ENCODE measurements at regions not wholly inside any gene's neighbourhood (a gene's known extent, or its start where the extent isn't known, plus 50 kb on each side); places are given as distances from the start of the nearest gene placed in this dataset.
"Not testable (repeated sequence)": the region's sequence is repeated elsewhere in the genome, so short reads cannot be mapped to it uniquely, and the experiment has no call there.

DNA sequence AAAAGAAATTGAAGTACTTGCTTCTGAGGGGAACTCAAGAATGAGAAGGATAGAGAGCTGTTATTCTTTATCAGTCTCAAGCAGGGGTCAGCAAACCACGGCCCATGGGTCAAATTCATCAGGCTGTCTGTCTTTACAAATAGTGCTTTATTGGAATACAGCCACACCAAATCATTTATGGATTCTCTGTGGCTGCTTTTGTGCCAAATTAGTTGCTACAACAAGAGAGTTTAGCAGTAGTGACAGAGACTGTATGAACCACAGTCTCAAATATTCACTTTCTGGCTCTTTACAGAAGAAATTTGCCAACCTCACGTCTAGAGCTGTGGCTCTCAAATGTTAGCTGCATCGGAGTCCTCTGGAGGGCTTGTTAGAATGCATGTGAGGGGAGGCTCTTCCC lies 258.0 kb upstream of the RARB start:
- no peak for DNase-seq

DNA sequence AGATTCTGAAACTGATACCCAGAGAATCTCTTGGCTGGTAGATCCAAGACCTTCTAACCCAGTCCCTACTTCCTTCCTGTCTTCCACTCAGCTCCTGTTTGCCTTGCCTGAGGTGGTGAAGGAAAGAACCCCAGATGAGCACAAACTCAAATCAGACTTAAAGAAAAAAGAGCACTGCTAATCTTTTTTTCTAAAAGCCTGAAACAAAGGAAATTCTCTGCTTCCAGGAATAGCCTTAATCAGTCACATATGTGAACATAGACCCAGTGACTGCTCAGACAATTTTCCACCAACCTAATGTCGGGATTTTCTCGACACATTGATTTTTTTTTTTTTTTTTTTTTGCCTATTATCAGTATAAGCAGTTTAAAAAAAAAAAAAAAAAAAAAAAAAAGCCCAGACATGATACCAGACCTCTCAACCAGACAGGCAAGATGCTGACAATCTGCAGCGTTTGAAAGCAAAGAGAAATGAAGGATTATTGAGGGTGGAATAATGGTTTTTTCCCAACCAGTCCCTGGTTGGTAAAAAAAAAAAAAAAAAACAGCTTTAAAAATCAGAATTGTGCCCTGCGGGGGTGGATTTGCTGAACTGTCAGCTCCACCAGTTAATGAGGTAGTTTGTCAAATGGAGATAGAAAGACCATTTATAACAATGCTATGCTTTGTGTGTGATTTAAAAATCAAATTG lies 256.8 kb upstream of the RARB start:
- DNase-seq, result no peak

DNA sequence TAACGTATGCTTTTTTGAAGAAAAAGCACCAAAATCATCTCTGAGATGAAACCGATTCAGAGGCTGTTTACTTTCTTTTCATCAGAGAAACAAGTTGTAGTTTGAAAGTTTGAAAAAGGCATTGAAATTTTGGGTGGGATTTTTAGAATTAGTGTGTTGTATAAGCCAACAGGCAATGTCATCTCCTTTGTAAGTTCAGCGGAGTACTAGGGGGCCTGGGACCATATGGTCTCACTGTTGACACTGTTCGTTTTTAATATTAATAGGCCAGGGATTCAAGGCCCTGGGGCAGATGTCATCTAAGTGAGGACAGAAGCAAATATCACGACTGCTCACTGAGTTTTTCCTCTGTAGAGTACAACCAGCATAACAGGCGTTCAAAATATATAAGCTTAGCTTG lies 256.2 kb upstream of the RARB start:
- no peak for DNase-seq

DNA sequence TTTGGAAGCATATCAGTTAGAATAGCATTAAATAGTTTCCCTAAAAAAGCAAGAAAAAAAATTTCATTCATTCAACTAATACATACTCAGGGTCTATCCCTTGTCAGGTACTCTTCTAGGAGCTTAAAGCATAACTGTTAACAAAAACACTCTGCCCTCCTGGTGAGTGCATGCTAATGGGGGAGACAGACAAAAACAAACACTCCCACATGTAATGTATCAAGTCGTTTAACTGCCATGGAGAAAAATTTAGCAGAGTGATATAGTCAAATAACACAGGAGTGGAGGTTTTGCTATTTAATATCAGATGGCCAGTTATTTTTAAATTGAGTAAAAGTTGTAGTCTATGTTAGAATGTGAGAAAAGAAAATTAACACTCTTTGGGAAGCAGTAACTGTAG lies 254.5 kb upstream of the RARB start:
- no peak for DNase-seq

DNA sequence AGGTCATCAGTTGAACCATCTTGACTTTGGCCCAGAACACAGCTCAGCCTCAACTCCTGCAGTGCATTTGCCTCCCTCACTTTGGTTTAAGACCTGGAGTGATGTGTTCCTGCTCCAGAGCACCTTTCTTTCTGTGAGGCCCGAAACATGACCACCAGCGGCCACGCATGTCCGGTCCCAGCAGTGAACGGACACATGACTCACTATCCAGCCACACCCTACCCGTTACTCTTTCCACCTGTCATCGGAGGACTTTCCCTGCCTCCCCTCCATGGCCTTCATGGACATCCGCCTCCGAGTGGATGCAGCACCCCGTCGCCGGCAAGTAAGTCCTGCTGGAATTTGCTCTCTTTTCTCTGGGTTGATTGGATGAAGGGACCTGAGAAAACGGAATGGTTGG lies 253.8 kb upstream of the RARB start:
- no peak for DNase-seq

DNA sequence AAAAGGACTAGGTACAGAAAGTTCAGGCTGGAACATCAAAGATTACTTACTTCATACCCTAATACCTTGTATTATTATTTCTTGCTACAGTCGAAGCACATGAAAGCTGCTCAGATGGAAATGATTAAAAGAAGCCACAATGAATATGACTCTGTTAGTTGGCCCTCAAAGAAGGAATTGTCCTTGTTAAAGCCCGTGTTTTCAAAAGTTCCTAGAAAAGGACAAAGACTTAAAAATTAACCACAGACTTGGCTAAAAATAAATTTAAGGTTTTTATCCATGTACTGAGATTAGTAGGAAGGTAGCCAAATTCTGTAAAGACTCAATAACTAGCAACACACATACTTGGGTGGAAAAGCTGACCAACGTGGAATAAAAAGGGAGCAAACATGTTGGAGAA lies 251.0 kb upstream of the RARB start:
- DNase-seq, result no peak

DNA sequence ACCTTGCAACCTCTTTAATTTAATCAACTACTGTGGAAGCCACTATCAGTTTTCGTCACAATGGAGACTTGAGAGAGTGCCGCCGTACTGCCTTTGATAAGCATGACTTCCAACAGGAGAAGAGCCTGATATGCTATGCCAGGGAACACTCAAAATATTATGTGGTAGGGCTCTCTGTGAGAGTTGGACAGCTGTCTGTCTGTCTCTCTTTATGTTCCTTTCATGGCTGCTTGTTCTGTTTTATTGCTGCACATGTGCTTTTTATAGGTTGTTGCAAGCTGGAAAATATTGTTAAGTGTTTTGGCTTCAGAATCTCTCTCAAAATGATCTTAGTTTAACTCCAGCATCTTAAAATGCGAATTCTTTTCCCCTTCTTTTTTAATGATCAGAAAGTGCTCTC lies 249.4 kb upstream of the RARB start:
- no peak for DNase-seq

DNA sequence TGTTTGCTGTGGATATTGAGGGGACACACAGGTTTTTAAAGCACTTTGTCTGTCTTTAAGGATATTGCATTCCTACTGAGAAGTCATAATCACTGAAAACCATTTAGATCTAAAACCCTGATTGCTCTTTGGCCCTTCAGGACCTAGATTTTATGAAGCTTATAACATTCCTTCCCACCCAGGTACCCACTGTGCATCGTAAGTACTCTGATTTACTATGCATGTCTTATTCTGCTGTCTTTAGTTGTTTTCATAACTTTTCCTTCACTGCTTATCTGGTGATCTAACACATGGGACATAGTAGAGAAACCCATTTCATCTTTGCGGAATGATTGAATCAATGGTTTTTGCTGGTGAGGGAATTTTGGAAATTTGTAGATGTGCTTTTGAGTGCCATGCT lies 247.0 kb upstream of the RARB start:
- DNase-seq, result no peak

DNA sequence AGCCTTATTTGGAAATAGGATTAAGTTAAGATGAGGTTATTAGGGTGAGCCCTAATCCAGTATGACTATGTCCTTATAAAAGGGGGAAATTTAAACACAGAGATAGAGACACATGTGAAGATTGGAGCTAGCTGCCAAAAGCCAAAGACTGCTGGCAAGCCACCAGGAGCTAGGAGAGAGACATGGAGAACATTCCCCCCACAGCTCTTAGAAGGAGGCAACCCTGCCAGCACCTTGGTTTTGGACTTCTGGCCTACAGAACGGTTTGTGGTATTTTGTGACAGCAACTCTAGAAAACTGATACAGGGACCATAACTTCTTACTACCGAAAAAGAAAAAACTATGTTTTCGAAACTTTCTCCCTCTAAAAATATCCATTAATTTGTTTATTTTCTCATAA lies 245.3 kb upstream of the RARB start:
- DNase-seq, result no peak

DNA sequence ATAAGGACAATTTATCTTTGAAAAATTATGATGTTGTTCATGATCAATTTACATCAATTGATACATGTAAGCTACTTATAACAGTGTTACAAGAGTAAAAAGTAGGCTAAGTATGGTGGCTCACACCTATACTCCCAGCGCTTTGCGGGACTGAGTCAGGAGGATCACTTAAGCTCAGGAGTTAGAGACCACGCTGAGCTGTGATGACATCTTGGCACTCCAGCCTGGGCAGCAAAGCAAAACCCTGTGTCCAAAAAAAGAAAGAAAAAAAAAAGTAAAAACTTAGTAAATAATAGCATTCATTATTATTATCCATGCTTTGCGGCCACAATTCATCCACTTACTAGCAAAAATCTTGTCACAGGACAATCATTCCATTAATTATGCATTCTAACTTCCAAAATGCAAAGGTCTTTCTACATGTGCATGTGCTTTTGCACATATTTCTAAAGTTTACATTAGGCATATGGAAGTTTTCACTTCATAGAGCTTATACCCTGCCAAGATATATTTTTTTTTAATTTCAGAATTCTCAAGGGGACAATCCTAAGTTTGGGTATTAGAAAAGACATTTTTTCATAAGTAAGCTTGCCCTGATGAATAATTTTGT lies 243.3 kb upstream of the RARB start:
- DNase-seq, result no peak

DNA sequence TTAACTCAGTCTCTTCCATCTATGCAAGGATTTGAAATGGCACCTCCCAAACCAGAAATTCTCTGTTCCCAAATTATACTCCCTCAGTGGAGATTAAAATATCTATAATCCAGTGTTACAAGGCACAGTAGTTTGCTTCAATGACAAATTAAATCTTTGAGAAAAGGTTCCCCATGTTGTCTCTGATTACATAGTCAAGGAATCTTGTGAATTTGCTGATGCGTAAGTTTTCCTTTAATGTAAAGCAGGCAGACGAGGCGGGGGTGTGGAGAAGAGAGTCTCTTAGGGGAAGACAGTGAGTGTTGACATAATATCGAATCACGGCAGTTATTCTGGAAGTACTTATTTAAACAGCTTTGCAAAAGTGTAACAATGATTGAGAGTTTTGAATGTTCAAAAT lies 236.4 kb upstream of the RARB start:
- DNase-seq, result no peak

DNA sequence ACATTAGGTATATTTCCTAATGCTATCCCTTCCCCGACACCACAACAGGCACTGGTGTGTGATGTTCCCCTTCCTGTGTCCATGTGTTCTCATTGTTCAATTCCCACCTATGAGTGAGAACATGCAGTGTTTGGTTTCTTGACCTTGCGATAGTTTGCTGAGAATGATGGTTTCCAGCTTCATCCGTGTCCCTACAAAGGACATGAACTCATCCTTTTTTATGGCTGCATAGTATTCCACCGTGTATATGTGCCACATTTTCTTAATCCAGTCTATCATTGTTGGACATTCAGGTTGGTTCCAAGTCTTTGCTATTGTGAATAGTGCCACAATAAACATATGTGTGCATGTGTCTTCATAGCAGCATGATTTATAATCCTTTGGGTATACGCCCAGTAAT lies 228.5 kb upstream of the RARB start:
- DNase-seq, result not testable (repeated sequence)

DNA sequence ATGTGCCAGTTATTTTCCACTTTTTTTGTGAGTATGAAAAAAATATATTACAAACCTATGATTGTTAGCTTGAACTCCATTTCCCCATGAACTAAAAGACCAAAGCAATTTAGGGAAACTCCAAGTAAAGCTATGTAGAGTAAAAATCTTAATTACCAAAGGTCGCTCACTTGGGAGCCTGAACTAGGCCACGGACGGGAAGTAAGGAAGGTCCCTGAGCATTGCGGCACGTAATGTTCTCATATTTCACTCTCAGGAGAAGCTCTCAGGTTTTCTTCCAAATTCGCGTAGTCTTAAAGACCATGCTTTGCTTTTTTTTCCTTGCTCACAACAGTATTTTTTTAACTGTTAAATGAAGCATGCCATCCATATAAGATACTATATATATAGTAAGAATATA lies 215.3 kb upstream of the RARB start:
- no peak for DNase-seq

DNA sequence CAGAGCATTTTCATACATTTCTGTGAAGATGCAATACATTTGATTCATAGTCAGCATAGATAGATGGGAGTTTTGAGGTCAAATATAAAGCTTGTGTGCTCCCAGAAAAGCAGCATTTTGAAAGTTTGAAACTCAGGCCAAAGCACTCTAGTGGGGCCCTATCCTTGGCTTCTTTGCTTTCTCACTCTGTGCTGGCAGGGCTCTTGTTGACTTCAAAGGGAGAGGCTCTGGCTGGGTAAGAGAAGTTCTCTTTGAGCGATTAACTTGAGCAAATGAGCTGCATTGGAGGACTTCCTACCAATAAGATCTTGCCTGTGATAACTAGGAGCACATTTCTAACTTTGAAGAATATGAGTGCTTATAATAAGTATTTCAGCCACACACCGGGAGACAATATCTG lies 214.0 kb upstream of the RARB start:
- no peak for DNase-seq

DNA sequence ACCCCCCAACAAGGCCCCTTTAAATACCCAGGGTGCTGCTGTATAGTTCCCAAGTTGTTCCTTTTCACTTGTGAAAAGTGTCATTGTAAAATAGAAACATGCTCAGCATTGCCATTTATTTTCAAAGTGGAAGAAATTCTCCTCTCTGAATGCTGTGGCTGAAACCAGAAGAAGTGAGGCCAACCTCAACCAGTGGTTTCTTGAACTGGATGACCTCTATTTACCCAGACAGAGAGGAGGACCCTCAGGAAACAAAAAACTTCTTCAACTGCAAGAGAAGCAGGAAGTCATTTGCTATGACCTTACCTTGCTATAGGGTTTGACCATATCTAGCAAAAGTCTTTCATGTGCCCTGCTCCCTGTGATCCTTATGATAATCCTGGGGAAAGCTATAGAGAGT lies 209.7 kb upstream of the RARB start:
- no peak for DNase-seq

DNA sequence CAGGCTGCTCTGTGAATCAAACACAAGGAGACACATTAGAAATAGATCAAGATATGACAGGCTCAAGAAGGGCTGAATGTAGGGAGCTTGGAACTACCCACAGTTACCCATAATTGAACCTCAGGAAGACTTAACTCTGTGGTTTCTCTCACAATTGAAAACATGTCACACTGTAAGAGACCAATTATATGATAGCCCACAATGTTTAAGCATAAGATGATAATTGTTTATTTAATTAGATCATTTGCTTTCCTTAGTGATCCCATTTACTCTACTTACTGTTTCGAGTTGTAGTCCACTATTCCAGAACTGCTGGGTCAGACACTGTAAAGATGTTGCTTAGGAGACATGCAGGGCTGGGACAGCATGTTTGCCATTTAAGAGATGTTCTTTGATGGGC lies 201.3 kb upstream of the RARB start:
- DNase-seq, result no peak

DNA sequence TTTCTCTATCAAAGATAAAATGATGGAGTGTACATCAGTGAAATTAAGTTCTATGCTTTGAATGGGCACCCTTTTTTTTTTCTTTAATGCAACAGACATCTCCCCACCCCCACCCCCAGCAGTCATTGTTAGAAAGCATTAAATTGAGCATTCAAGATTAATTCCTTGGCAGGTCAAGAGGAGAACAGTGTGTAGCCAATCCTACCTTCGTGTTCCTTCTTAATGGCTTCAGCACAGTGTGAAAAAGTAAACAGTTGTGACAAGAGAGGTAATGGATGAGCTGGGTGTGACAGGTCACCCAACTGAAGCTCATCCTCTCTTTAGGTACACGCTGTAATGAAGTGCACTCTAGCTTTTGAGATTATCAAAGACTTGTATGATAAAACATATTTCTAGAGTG lies 198.5 kb upstream of the RARB start:
- DNase-seq, result no peak

DNA sequence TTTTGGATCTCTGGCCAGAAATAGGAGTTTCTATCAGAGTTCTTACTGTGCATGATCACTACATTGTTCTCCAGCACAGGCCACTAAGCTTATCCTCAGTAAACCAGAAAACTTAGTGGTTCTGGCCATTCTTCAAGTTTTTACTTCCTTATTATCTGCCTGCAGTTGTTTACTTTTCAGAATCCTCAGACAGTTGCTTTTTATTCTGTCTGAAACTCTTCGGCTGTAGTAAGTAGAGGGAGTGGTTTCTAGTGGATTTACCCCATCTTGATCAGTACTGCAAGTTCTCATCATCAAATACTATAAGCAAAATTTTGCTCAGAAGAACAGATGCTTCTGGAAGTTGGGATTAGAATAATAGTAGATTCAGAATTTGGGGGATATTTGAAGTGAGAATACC lies 193.0 kb upstream of the RARB start:
- no peak for DNase-seq

DNA sequence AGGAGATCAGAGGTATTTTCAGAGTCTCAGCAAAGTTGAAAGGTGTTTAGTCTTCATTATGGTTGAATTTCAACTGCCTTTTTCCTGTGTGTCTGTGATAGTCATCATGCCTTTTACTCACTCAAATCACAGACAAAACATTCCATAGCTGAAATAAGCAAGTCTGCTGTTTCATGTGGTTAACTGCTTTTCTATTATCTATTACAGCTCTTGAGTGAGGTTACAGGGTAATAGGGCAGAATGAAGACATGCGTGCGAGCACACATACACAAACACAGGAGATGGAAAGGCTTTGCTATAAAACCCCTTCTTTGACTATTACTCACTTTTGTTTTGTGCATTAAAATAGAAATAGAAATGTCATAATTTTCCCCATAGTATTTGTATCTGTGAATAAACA lies 192.6 kb upstream of the RARB start:
- no peak for DNase-seq

DNA sequence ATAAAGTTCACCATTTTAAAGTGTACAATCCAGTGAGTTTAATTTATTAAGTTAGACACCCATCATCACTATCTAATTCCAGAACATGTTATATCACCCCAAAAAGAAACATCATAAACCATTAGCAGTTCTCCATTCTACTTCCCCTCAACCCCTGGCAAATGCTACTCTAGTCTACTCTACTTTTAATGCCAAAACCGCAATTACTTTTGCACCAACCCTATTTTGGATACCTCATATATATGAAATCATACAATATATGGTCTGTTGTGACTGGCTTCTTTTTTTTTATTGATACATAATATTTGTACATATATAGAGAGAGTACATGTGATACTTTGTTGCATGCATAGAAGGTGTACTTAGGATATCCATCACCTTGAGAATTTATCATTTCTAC lies 190.5 kb upstream of the RARB start:
- DNase-seq, result no peak

DNA sequence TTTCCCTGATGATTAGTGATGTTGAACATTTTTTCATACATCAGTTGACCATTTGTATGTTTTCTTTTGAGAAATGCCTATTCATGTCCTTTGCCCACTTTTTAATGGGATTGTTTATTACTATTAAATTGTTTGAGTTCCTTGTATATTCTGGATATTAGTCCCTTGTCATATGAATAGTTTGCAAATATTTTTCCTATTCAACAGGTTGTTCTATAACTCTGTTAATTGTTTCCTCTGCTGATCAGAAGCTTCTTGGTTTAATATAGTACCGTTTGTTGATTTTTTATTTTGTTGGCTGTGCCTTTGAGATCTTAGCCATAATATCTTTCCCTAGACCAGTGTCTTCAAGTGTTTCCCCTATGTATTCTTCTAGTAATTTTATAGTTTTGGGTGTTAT lies 189.0 kb upstream of the RARB start:
- no peak for DNase-seq

DNA sequence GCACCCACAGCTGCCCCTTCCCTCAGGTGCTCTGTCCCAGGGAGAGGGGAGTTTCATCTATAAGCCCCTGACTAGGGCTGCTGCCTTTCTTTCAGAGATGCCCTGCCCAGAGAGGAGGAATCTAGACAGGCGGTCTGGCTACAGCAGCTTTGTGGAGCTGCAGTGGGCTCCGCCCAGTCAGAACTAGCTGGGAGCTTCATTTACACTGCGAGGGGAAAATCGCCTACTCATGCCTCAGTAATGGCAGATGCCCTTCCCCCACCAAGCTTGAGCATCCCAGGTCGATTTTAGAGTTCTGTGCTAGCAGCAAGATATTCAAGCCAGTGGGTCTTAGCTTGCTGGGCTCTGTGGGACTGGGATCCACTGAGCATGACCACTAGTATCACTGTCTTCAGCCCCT lies 181.2 kb upstream of the RARB start:
- DNase-seq, result no peak

DNA sequence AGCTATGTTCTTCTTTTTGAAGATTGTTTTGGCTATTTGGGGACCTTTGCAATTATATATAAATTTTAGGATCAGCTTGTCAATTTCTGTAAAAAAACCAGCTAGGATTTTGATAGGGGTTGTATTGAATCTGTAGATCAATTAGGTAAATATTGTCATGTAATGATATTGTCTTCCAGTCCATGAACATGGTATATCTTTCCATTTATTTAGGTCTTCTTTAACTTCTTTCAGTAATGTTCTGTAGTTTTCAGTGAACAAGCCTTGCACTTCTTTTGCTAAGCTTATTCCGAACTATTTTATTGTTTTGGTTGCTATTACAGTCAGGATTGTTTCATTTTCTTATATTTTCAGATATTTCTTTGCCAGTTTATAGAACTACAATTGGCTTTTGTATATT lies 175.8 kb upstream of the RARB start:
- no peak for DNase-seq

DNA sequence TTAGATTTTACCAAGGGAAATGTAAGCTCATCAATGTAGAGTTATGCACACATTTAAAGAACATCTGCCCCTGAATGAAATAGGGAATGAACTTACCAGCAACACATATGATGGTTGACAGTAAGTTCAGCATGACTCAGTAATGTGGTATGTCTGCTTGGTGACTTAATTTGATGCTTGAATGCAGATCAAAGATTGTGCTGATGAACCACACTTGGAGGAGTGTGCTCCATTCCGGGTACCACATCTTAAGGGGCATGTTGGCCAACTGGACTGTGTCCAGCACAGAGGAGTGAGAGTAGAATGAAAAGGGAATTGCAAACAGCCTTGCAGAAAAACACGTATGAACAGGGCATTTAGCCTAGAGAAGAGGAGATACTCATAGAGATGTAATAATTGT lies 171.0 kb upstream of the RARB start:
- DNase-seq, result no peak

DNA sequence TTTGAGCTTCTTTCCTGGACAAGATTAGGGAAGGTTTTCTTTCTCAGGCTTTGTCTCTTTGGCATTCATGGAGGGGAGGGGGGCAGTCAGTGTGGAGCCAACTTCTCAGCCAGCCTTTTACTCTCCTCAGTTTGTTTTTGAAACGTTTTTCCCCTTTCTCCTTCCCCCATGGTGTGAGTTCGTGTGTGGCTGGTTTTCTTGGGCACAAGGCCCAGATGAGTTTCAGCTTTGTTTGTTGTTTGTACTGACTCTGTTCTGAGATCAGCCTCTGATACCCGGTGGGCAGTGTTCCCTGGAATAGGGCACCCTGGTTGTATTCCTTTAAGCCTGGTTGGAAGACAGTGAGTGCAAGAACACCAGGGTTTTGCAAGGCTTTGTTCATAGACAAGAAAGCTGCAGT lies 168.2 kb upstream of the RARB start:
- no peak for DNase-seq

DNA sequence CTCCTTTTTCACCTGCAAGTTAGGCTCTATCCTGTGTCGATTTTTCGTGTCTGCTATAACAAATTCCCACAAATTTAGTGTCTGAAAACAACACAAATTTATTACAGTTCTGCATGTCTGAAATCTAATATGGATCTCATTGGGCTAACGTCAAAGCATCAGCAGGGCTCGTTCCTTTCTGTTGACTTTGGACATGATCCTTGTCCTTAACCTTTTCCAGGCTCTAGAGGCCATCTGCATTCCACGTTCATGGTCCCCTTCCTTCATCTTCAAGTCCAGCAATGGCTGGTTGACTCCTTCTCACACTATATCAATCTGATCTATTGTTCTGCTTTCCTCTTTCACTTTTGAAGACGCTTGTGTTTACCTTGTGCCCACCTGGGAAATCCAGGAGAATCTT lies 165.7 kb upstream of the RARB start:
- DNase-seq, result no peak

Measured in activated effector memory CD4-positive, alpha-beta T cell treated with anti-CD3 and anti-CD28 coated beads, Interleukin-2, amount 50 U/mL, for 16 hours (primary cell).